CD14-positive monocyte (primary cell): ENCODE measurements at regions not wholly inside any gene's neighbourhood (a gene's known extent, or its start where the extent isn't known, plus 50 kb on each side); places are given as distances from the start of the nearest gene placed in this dataset.

Experiments
- DNase-seq, 3 donors: peaks; one replicate each; pipeline ENCODE4 v3.0.0-alpha.2; 2011 to 2022
- H2AFZ ChIP-seq: 2 replicates; pipeline ENCODE4 v1.6.0; 2012; ENCODE audit warnings: mild to moderate bottlenecking, low read depth, low read length, inconsistent platforms; ENCODE audit not compliant: insufficient read depth, poor library complexity, severe bottlenecking
- H3K27ac ChIP-seq, 2 donors: 1 replicate in 1 of 2; 2 replicates in 1 of 2; pipeline ENCODE4 v1.5.1; 2012 to 2013; ENCODE audit warnings: low read length in 2 of 2, control low read depth in 1 of 2, inconsistent platforms in 1 of 2, low read depth in 1 of 2, mild to moderate bottlenecking in 1 of 2
- H3K27me3 ChIP-seq, 2 donors: one replicate each; pipeline versions ENCODE4 v1.6.0 to v1.6.1; 2011 to 2013; ENCODE audit warnings: low read length in 2 of 2; ENCODE audit not compliant: control insufficient read depth in 2 of 2, insufficient read depth in 2 of 2
- H3K36me3 ChIP-seq, 2 donors: replicated peaks in 1 of 2; 1 replicate in 1 of 2; 2 replicates in 1 of 2; pipeline versions ENCODE4 v1.5.1 to v1.6.1; 2012 to 2013; ENCODE audit warnings: low read length in 2 of 2, control low read depth in 1 of 2, inconsistent platforms in 1 of 2, mild to moderate bottlenecking in 1 of 2; ENCODE audit not compliant: insufficient read depth in 2 of 2, control insufficient read depth in 1 of 2
- H3K4me1 ChIP-seq, 2 donors: 1 replicate in 1 of 2; 2 replicates in 1 of 2; pipeline versions ENCODE4 v1.5.1 to v1.6.1; 2012 to 2013; ENCODE audit warnings: low read length in 2 of 2, control low read depth in 1 of 2, inconsistent platforms in 1 of 2, mild to moderate bottlenecking in 1 of 2, moderate library complexity in 1 of 2; ENCODE audit not compliant: insufficient read depth in 2 of 2, control insufficient read depth in 1 of 2
- H3K4me2 ChIP-seq: replicated peaks from 2 replicates; pipeline ENCODE3; 2012; ENCODE audit warnings: low read length, moderate library complexity, mild to moderate bottlenecking; ENCODE audit not compliant: poor library complexity, severe bottlenecking; ENCODE audit errors: extremely low read depth
- H3K4me3 ChIP-seq, 3 experiments: fragments of 200-600 bp in 1 of 3; sonication (generic) in 1 of 3; replicated peaks in 1 of 3; 1 replicate in 2 of 3; 2 replicates in 1 of 3; pipeline ENCODE4 v1.5.1; 2011 to 2013; ENCODE audit warnings: low read length in 3 of 3, mild to moderate bottlenecking in 3 of 3, control low read depth in 2 of 3, low read depth in 2 of 3, inconsistent platforms in 1 of 3, moderate library complexity in 1 of 3
- H3K79me2 ChIP-seq: 2 replicates; pipeline ENCODE4 v1.6.0; 2012; ENCODE audit warnings: mild to moderate bottlenecking, control low read depth, inconsistent platforms, low read length, moderate library complexity; ENCODE audit not compliant: insufficient read depth
- H3K9ac ChIP-seq: 2 replicates; pipeline ENCODE4 v1.6.0; 2017; ENCODE audit warnings: low read length, mild to moderate bottlenecking; ENCODE audit not compliant: insufficient read depth, poor library complexity, severe bottlenecking
- H3K9me3 ChIP-seq, 2 donors: replicated peaks in 1 of 2; 1 replicate in 1 of 2; 2 replicates in 1 of 2; pipeline versions ENCODE4 v1.5.1 to v1.6.1; 2012 to 2013; ENCODE audit warnings: low read length in 2 of 2, control low read depth in 1 of 2; ENCODE audit not compliant: control insufficient read depth in 1 of 2, insufficient read depth in 1 of 2
- H4K20me1 ChIP-seq: 2 replicates; pipeline ENCODE4 v1.6.0; 2012; ENCODE audit warnings: mild to moderate bottlenecking, low read length, control low read depth, moderate library complexity; ENCODE audit not compliant: insufficient read depth
- H3K27ac Mint-ChIP-seq, 7 donors: one replicate each; pipeline ENCODE4 v1.8.0; 2020; ENCODE audit warnings: mild to moderate bottlenecking in 7 of 7, mixed read lengths in 7 of 7, moderate library complexity in 6 of 7, inconsistent platforms in 2 of 7
- H3K27me3 Mint-ChIP-seq, 3 donors: one replicate each; pipeline ENCODE4 v1.8.0; 2021 to 2022; ENCODE audit warnings: low read depth in 3 of 3, mild to moderate bottlenecking in 3 of 3, mixed read lengths in 3 of 3, moderate library complexity in 3 of 3, inconsistent platforms in 1 of 3
- H3K36me3 Mint-ChIP-seq, 2 donors: one replicate each; pipeline ENCODE4 v1.8.0; 2020; ENCODE audit warnings: mixed read lengths in 2 of 2, inconsistent platforms in 1 of 2, mild to moderate bottlenecking in 1 of 2
- H3K4me1 Mint-ChIP-seq: one replicate; pipeline ENCODE4 v1.8.0; 2020; ENCODE audit warnings: mild to moderate bottlenecking, mixed read lengths
- H3K4me3 Mint-ChIP-seq, 2 donors: one replicate each; pipeline ENCODE4 v1.8.0; 2020; ENCODE audit warnings: mild to moderate bottlenecking in 2 of 2, mixed read lengths in 2 of 2, moderate library complexity in 1 of 2
- H3K9me3 Mint-ChIP-seq, 7 donors: one replicate each; pipeline ENCODE4 v1.8.0; 2020 to 2022; ENCODE audit warnings: mixed read lengths in 7 of 7, mild to moderate bottlenecking in 6 of 7, moderate library complexity in 6 of 7, inconsistent platforms in 2 of 7
- CTCF ChIP-seq: fragments of 200-600 bp; IDR thresholded peaks from one replicate; pipeline ENCODE4 v1.8.0; 2022; ENCODE audit warnings: antibody characterized with exemption, mild to moderate bottlenecking
- WGBS: methylation state at CpG from one replicate; pipeline ENCODE4 v1.1.5; 2013; ENCODE audit warnings: missing lambda C conversion rate; ENCODE audit not compliant: insufficient coverage; 5-methylcytosine and 5-hydroxymethylcytosine counted together
- intact Hi-C, 2 donors: fragments of 100-400 bp; cut with micrococcal nuclease; formaldehyde crosslinking; loops; one replicate each; pipeline versions ENCODE4 v1.15.0 to v1.15.1; 2023

DNA sequence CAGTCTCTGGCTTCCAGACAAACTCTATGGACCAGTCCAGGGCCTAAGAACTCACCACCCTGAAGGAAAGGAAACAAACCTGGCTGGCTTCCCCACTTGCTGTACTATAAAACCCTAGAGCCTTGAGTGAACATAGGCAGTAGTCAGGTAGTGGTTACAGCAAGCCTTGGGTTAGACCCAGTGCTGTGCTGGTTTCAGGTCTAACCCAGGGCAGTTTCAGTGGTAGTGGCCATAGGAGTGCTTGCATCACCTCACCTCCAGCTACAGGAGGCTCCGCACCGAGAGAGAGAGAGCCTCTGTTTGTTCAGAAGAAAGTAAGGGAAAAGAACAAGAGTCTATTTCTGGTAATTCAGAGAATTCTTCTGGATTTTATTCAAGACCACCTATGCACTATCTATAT lies 714.1 kb upstream of the CDH10 start:
- Mint-ChIP-seq H3K36me3 (no peaks in the 10 kb centered on the region), H3K27me3 (no peaks in the 10 kb centered on the region), H3K27ac (peak overlapping the region in 1 of 7 donors; percentile 74), H3K4me3 (no peak overlapping the region), H3K9me3 (peaks cover 6 to 24% (median 15%) of the 10 kb centered on the region in 7 donors), H3K4me1 (no peaks in the 10 kb centered on the region)
- no peak for TF ChIP-seq CTCF
- Histone ChIP-seq H3K4me1 (no peaks in the 10 kb centered on the region), H3K27me3 (no peaks in the 10 kb centered on the region), H3K9ac (no peak overlapping the region), H3K4me2 (no peak overlapping the region), H3K4me3 (no peak overlapping the region), H4K20me1 (no peaks in the 10 kb centered on the region), H2AFZ (no peak overlapping the region), H3K36me3 (no peaks in the 10 kb centered on the region), H3K79me2 (no peaks in the 10 kb centered on the region), H3K27ac (no peak overlapping the region), H3K9me3 (peaks cover 24% of the 10 kb centered on the region in 2 donors)
- intact Hi-C loops, result no loop called here
- WGBS, result no CpG with 5 or more reads among the region's 2 CpGs
- no peak for DNase-seq

GRCh38 chr5:25357605-25358004 lies 712.8 kb upstream of the CDH10 start:
- no peaks in the 10 kb centered on the region for H3K79me2 ChIP-seq
- no peaks in the 10 kb centered on the region for H3K36me3 ChIP-seq
- H2AFZ ChIP-seq, result no peak overlapping the region
- TF ChIP-seq CTCF, result no peak
- H3K27me3 ChIP-seq, result no peaks in the 10 kb centered on the region
- H3K4me1 Mint-ChIP-seq, result no peaks in the 10 kb centered on the region
- H3K27ac ChIP-seq, result no peak overlapping the region
- H3K36me3 Mint-ChIP-seq, result no peaks in the 10 kb centered on the region
- no peak for DNase-seq
- intact Hi-C loops, result no loop called here
- 92% methylated on average over 8 of the region's 8 CpGs for WGBS
- H3K4me3 Mint-ChIP-seq, result no peak overlapping the region
- H3K4me1 ChIP-seq, result no peaks in the 10 kb centered on the region
- H4K20me1 ChIP-seq, result no peaks in the 10 kb centered on the region
- no peak overlapping the region for H3K4me2 ChIP-seq
- no peak overlapping the region for H3K9ac ChIP-seq
- no peak overlapping the region for H3K4me3 ChIP-seq
- H3K27me3 Mint-ChIP-seq, result no peaks in the 10 kb centered on the region
- H3K27ac Mint-ChIP-seq, result no peak overlapping the region
- peaks cover 7 to 26% (median 13%) of the 10 kb centered on the region in 7 donors for H3K9me3 Mint-ChIP-seq
- H3K9me3 ChIP-seq, result peaks cover 17 to 22% of the 10 kb centered on the region in 2 donors
